Calu3 (cell line): ENCODE measurements at regions not wholly inside any gene's neighbourhood (a gene's known extent, or its start where the extent isn't known, plus 50 kb on each side); places are given as distances from the start of the nearest gene placed in this dataset.

Source experiments
- BruUV-seq: library from RNA; stranded (reverse); fragments of 400-500 nt; replicated peaks from 2 replicates; lab custom pipeline; 2021; lab: Mats Ljungman, UMichigan
- CTCF ChIA-PET: fragments of 300-600 bp; sonication (Branson Sonifier 250); formaldehyde crosslinking; loops from one replicate; lab custom pipeline; 2022; ENCODE audit warnings: antibody characterized with exemption; lab: Charles Lee
- DNase-seq: peaks from one replicate; pipeline ENCODE4 v3.0.0; 2022
- H3K27ac Mint-ChIP-seq: one replicate; pipeline ENCODE4 v1.8.0; 2022; ENCODE audit warnings: mixed read lengths; ENCODE audit not compliant: unreplicated experiment
- H3K27me3 Mint-ChIP-seq: one replicate; pipeline ENCODE4 v1.8.0; 2022; ENCODE audit warnings: mixed read lengths; ENCODE audit not compliant: unreplicated experiment
- H3K36me3 Mint-ChIP-seq: one replicate; pipeline ENCODE4 v1.8.0; 2022; ENCODE audit warnings: mild to moderate bottlenecking, moderate library complexity, mixed read lengths; ENCODE audit not compliant: insufficient read depth, unreplicated experiment
- H3K4me1 Mint-ChIP-seq: one replicate; pipeline ENCODE4 v1.8.0; 2022; ENCODE audit warnings: mild to moderate bottlenecking, low read depth, mixed read lengths; ENCODE audit not compliant: unreplicated experiment
- H3K4me3 Mint-ChIP-seq: one replicate; pipeline ENCODE4 v1.8.0; 2022; ENCODE audit warnings: mild to moderate bottlenecking, low read depth, moderate library complexity, mixed read lengths; ENCODE audit not compliant: unreplicated experiment
- H3K9me3 Mint-ChIP-seq: one replicate; pipeline ENCODE4 v1.8.0; 2022; ENCODE audit warnings: low read depth, mixed read lengths; ENCODE audit not compliant: unreplicated experiment
- CTCF ChIP-seq: fragments of 200-600 bp; IDR thresholded peaks from one replicate; pipeline ENCODE4 v1.8.0; 2022; ENCODE audit warnings: antibody characterized with exemption; ENCODE audit not compliant: unreplicated experiment
- intact Hi-C: fragments of 100-400 bp; cut with micrococcal nuclease; formaldehyde crosslinking; loops from one replicate; pipeline ENCODE4 v1.10.0; 2022; ENCODE audit not compliant: unreplicated experiment

DNA sequence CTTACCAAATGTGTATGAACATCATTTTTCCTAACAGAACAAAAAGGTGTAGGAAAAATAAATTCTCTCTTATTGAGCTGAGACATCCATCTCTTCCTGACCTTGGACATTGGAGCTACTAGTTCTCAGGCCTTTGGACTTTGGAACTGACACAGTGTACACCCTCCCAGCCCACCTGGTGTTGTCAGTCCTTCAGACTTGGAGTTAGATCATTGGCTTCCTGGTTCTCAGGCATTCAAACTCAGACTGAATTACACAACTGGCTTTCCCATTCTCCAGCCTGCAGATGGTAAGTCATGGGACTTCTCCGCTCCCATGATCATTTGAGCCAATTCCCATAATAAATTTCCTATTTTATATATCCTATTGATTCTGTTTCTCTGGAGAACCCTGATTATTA lies 84.8 kb upstream of the EDNRA start:
- CTCF ChIA-PET = no interaction called here
- TF ChIP-seq CTCF = no peak
- H3K27ac Mint-ChIP-seq = no peak overlapping the region
- H3K36me3 Mint-ChIP-seq = no peaks in the 10 kb centered on the region
- peaks cover 3% of the 10 kb centered on the region for H3K9me3 Mint-ChIP-seq
- no TSS peak for BruUV-seq
- no peaks in the 10 kb centered on the region for H3K4me1 Mint-ChIP-seq
- intact Hi-C loops = no loop called here
- no peak for DNase-seq
- H3K4me3 Mint-ChIP-seq = no peak overlapping the region
- H3K27me3 Mint-ChIP-seq = no peaks in the 10 kb centered on the region

DNA sequence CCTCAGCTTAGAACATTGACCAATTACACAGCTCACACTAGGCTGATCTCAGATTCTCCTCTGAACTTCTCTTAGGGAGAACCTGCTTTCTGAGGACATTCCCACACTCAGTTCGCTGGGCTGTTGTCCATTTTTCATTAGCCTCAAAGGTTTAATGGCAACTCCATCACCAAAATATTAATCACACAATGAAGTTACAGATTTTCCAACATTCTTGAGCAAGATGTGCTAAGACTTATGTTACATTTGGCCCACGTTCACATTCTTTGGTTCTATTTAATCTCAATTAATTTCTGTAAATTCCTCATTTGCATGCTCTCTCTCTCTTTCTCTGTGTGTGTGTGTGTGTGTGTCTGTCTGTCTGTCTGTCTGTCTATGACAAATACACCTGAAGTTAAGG lies 82.3 kb upstream of the EDNRA start:
- Mint-ChIP-seq H3K27me3 (no peaks in the 10 kb centered on the region), H3K9me3 (no peaks in the 10 kb centered on the region), H3K4me1 (no peaks in the 10 kb centered on the region), H3K4me3 (no peak overlapping the region), H3K36me3 (no peaks in the 10 kb centered on the region), H3K27ac (no peak overlapping the region)
- intact Hi-C loops = no loop called here
- no TSS peak for BruUV-seq
- no peak for TF ChIP-seq CTCF
- CTCF ChIA-PET = no interaction called here
- no peak for DNase-seq

GRCh38 chr4:147400721-147401120 lies 80.2 kb upstream of the EDNRA start:
- Mint-ChIP-seq H3K36me3 (no peaks in the 10 kb centered on the region), H3K4me1 (no peaks in the 10 kb centered on the region), H3K27ac (no peak overlapping the region), H3K4me3 (no peak overlapping the region), H3K9me3 (no peaks in the 10 kb centered on the region), H3K27me3 (no peaks in the 10 kb centered on the region)
- no peak for TF ChIP-seq CTCF
- no TSS peak for BruUV-seq
- DNase-seq = no peak
- intact Hi-C loops = no loop called here
- CTCF ChIA-PET = no interaction called here

DNA sequence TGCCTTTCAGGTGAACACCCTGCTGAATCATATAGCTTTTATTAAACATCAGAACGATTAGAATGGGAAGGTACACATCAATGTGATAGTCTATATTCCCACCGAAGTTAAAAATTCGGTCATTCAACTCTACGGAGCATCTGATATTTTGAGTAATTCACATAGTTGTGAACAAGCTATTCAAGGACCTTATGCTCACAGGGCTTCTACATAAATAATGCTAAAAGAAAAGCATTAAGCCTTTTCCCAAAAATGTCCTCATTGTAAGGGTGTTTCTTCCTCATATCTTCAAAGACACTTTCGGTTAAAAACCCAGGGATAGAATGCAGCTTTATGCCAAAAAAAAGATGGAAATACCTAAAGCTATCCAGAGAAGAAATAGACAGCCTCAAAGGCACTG lies 79.7 kb upstream of the EDNRA start:
- no peak for TF ChIP-seq CTCF
- intact Hi-C loops = no loop called here
- Mint-ChIP-seq H3K27ac (no peak overlapping the region), H3K27me3 (no peaks in the 10 kb centered on the region), H3K4me1 (no peaks in the 10 kb centered on the region), H3K4me3 (no peak overlapping the region), H3K36me3 (no peaks in the 10 kb centered on the region), H3K9me3 (no peaks in the 10 kb centered on the region)
- CTCF ChIA-PET = no interaction called here
- no peak for DNase-seq
- no TSS peak for BruUV-seq
